ENCODE measurements at regions not wholly inside any gene's neighbourhood (a gene's known extent, or its start where the extent isn't known, plus 50 kb on each side); places are given as distances from the start of the nearest gene placed in this dataset.

DNA sequence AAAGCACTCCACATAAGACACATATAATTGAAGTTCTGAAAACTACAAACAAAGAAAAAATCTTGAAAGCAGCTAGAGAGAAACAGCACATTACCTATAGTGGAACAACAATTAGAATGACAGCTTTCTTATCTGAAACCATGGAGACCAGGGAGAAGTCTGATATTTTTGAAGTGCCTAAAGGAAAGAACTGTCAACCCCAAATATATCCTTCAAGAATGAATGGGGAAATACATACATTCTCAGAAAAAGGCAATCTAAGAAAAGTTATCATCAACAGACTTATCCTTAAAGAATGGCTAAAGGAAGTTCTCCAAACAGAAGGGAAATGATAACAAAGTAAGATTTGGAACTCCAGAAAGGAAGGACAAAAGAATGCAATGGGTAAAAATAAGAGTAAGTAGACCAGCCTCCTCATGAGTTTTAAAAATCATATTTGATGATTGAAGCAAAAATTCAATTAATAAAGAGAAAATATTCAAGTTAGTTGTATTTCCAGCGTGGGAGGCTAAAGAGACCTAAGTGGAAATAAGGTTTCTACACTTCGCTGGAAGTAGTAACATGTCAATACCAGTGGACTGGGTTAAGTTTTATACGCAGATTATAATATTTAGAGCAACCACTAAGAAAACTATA, 170.8 kb upstream of the SAMSN1 start:
- Mint-ChIP-seq H3K27me3 (no peaks in the 10 kb centered on the region), H3K9me3 (peaks cover 10% of the 10 kb centered on the region), H3K4me1 (ENCODE audit: low read depth) (no peaks in the 10 kb centered on the region), H3K36me3 (ENCODE audit: low read depth) (no peaks in the 10 kb centered on the region), H3K4me3 (no peak overlapping the region), H3K27ac (no peak overlapping the region)

DNA sequence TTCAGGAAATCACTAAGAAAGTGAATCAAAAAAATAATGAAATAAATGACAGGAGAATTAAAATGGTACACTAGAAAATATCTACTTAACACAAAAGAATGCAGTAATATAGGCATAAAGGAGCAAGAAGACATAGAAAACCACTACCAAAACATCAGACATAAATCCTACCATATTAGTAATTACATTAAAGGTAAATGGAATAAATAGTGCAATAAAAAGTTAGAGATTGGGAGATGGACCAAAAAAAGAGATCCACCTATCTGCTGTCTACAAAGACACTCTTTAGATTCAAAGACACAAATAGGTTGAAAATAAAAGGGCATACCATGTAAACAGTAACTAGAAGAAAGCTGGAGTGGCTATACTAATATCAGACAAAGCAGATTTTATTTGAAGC, 167.0 kb upstream of the SAMSN1 start:
- Mint-ChIP-seq H3K9me3 (peaks cover 14% of the 10 kb centered on the region), H3K36me3 (ENCODE audit: low read depth) (no peaks in the 10 kb centered on the region), H3K4me1 (ENCODE audit: low read depth) (no peaks in the 10 kb centered on the region), H3K27ac (no peak overlapping the region), H3K4me3 (no peak overlapping the region), H3K27me3 (no peaks in the 10 kb centered on the region)

DNA sequence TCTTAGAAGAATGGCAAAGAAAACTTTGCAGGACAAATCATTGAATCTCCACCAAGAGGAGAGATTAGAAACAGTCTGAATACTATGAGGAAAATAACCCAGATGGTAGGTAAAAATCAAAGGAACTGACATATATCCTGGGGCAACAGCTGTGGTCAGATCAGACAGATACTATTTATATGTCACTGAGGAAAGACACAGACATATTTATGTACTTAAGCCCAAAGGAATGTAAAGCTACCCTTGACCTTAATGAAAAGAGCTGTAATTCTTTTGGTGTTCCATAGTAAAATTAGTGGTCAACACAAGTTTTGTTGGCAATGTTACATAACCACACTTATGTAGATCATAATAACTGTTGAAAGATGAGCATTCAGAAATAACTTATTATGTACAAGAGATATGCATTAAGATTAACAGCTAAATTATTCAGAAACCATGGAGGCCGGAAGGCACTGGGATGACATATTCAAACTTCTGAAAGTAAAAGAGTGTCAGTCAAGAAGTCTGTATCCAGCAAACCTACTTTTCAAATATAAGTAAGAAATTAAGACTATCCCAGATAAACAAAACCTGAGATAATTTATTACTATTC, 166.1 kb upstream of the SAMSN1 start:
- Mint-ChIP-seq H3K9me3 (peaks cover 14% of the 10 kb centered on the region), H3K27me3 (no peaks in the 10 kb centered on the region)

DNA sequence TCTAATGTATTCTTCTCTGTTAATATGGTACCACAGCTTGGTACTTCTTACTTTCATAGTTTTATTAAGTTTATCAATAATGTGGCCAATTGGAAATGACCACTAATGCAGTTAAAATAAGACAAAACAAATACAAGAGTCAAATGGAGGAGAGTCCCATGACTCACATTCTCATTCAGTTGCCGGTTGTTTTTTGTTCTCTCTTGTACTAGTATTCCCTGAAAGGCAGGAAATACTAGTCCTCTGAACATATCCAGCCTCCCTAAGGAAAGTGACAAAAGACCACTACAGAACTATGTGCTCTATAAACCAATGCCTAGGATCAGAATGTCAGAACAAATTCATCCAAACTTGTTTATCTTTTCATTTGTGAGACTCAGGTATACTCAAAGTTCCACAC, 165.2 kb upstream of the SAMSN1 start:
- peaks cover 14% of the 10 kb centered on the region for H3K9me3 Mint-ChIP-seq
- H3K4me1 Mint-ChIP-seq (ENCODE audit: low read depth) = no peaks in the 10 kb centered on the region
- no peaks in the 10 kb centered on the region for H3K36me3 Mint-ChIP-seq (ENCODE audit: low read depth)
- H3K4me3 Mint-ChIP-seq = no peak overlapping the region
- no peaks in the 10 kb centered on the region for H3K27me3 Mint-ChIP-seq
- H3K27ac Mint-ChIP-seq = no peak overlapping the region

More for the DNA sequence above, 166.1 kb upstream of the SAMSN1 start:
- no peak overlapping the region for H3K4me3 Mint-ChIP-seq
- H3K27ac Mint-ChIP-seq = no peak overlapping the region
- H3K4me1 Mint-ChIP-seq (ENCODE audit: low read depth) = no peaks in the 10 kb centered on the region
- H3K36me3 Mint-ChIP-seq (ENCODE audit: low read depth) = no peaks in the 10 kb centered on the region

DNA sequence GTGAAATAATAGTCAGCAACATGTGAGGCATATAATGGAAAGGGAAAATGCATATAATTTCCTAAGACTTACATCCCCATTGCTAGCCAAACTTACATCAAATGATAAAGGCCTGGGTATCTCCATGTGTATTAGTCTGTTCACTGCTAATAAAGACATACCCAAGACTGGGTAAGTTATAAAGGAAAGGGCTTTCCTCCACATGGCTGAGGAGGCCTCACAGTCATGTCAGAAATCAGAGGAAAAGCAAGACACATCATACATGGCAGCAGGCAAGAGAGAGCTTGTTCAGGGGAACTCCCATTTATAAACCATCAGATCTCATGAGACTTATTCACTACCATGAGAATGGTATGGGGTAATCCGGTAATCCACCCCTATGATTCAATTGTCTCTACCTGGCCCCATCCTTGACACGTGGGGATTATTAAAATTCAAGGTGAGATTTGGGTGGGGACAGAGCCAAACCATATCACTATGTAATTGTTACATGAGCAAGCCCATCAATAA, 161.5 kb upstream of the SAMSN1 start:
- Mint-ChIP-seq H3K4me1 (ENCODE audit: low read depth) (no peaks in the 10 kb centered on the region), H3K36me3 (ENCODE audit: low read depth) (no peaks in the 10 kb centered on the region), H3K9me3 (peaks cover 10% of the 10 kb centered on the region), H3K27me3 (no peaks in the 10 kb centered on the region), H3K27ac (no peak overlapping the region), H3K4me3 (no peak overlapping the region)

DNA sequence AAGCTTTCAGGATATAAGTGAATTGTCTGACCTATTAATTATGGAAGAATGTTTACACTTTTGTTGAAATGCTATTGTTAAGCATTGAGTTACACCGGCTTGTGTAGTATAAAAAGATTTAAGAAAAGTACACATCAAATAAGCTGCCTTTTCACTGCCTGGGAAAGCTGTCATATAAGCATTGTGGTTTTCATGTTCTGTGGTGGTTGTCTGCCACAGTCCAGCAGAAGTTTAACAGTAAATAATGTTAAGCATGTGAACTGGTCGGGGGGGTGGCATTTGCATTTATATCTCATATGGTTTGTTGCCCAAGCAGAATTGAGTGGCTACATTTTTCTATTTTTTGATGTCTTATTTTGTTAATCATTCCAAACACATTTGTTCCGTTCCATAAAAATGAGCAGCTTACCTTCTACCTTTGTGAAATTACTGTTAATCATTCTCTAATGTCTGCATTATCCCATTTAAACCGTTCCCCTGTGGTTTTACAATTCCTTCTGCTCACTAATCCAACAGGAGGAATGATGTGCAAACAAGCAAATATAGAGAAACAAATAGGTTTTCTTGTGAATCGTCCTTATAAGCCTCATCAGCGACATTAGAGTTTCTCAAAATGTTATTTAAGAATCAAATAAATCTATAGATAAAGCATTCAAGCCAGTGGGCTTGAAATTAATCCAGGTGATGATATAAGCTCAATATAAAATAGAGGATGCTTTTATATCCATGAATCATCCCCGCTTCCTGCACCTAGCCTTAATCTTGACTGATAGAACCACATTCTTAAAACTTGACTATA, 160.8 kb upstream of the SAMSN1 start:
- no peak overlapping the region for H3K4me3 Mint-ChIP-seq
- no peak overlapping the region for H3K27ac Mint-ChIP-seq
- H3K27me3 Mint-ChIP-seq = no peaks in the 10 kb centered on the region
- H3K9me3 Mint-ChIP-seq = peaks cover 5% of the 10 kb centered on the region
- H3K36me3 Mint-ChIP-seq (ENCODE audit: low read depth) = no peaks in the 10 kb centered on the region
- H3K4me1 Mint-ChIP-seq (ENCODE audit: low read depth) = no peaks in the 10 kb centered on the region

DNA sequence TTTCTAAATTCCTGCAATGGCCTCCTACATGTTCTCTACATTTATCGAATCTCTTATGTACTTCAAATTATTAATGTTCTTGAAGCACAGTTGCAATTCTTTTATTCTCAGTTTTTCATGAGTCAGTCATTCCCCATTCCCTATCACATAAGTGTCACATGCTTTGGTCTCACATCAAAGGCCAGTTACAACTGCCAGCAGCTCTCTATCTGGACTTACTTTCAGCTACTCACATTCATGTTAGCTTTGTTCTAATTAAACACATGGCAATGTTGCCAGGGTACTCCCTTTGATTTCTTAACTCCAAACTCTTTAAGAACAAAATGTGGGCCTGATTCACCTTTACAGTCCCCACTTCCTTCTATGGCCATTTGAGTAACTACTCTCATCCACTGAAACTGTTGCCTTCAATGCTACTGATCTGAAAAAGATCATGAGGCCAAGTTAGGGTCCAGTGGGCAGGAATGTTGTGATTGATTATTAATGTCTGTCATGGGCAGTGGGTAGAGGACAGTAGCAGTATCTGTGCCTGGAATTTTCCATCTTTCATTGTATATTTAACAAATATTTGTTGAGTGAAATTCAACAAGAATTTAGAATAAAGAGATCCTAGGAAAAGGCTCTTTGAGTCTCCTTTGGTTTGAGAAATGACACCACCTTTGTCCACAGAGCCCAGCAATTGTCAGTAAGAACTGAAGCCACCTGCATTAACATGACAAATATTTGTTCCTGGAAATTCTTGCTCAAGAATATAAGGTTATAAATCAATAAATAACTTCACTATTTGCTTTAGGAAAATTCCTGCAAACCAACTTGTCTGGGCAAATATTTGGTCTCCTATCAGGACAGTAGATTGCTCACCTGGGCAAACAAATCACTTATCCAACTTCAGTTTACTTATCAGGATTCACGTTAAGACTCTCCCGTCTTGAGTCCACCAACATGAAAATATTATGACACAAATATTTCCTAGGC, 153.6 kb upstream of the SAMSN1 start:
- no peaks in the 10 kb centered on the region for H3K9me3 Mint-ChIP-seq
- no peak overlapping the region for H3K4me3 Mint-ChIP-seq
- H3K27ac Mint-ChIP-seq = no peak overlapping the region
- H3K36me3 Mint-ChIP-seq (ENCODE audit: low read depth) = no peaks in the 10 kb centered on the region
- no peaks in the 10 kb centered on the region for H3K4me1 Mint-ChIP-seq (ENCODE audit: low read depth)
- H3K27me3 Mint-ChIP-seq = no peaks in the 10 kb centered on the region

DNA sequence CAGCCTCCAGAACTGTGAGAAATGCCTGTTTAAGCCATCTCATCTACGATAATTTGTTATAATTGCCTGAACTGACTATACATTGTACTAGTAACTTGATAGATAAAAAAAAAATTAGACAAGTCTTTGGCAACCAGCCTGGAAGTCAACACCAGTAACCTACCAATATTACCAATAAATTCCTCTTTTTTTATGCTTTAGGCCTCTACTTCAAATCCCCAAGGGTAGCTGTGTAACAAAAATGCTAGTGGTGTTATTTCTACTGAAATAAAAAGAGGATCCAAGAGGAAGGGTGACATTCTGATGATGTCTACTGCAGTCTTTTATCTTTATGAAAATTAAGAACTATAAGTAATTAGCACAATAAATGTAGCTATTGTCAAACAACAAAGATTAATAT, 151.7 kb upstream of the SAMSN1 start:
- Mint-ChIP-seq H3K27me3 (no peaks in the 10 kb centered on the region), H3K4me3 (no peak overlapping the region), H3K9me3 (no peaks in the 10 kb centered on the region), H3K4me1 (ENCODE audit: low read depth) (no peaks in the 10 kb centered on the region), H3K36me3 (ENCODE audit: low read depth) (no peaks in the 10 kb centered on the region), H3K27ac (no peak overlapping the region)

DNA sequence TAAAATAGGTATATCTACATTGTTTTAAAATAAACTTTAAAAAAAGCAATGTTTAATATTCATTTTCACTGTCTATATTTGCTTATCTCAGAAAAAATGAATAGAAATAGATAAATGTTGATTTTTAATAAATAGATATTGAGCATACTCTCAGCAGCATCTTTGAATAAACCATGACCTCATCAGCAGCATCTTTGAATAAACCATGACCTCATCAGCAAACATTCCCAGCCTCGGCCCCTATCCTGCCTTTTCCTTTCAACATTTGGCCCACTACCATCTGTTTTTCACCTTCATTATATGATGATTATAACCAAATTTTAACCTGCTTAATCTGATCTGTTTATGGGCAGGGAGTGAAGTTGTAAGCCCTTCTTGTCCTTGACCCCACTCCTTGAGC, 148.7 kb upstream of the SAMSN1 start:
- H3K4me3 Mint-ChIP-seq = no peak overlapping the region
- no peak overlapping the region for H3K27ac Mint-ChIP-seq
- peaks cover 20% of the 10 kb centered on the region for H3K4me1 Mint-ChIP-seq (ENCODE audit: low read depth)
- H3K9me3 Mint-ChIP-seq = peaks cover 4% of the 10 kb centered on the region
- no peaks in the 10 kb centered on the region for H3K36me3 Mint-ChIP-seq (ENCODE audit: low read depth)
- no peaks in the 10 kb centered on the region for H3K27me3 Mint-ChIP-seq

DNA sequence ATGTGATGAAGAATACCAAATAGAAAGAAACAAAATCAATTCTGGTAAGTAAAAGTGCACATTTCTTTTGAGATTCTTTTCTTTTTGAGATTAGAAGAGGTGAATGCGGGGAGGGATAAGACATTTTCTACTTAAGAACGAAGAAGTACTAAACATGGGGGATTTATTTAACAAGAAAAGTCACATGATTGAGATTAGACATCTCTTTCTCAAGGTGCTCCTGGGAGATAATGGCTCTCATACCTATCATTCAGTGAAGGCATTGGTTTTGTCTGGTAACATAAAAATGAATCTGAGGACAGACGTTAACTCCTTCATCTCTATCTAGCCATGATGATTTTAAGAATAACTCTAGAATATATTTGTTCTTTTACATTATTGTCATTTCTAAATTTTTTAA, 147.9 kb upstream of the SAMSN1 start:
- Mint-ChIP-seq H3K27ac (no peak overlapping the region), H3K36me3 (ENCODE audit: low read depth) (no peaks in the 10 kb centered on the region)

DNA sequence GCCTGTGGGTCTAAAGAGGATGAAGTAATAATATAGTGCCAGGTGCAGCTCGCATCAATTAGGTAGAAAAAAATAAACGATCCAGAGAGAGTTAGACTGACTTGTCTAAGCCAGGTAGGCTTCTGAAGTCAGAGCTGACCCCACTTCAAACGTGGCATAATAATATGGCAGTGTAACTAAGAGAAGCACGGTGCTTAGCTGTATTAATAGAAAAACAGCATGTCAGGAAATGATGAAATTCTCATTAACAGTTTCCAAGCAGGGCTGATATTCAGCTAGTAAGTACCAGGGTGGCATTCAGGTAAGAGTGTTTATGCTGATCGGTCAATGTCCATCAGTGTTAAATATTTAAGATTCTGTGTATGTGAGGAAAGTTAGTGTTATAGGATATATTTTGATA, 145.8 kb upstream of the SAMSN1 start:
- Mint-ChIP-seq H3K4me1 (ENCODE audit: low read depth) (peaks cover 43% of the 10 kb centered on the region), H3K36me3 (ENCODE audit: low read depth) (no peaks in the 10 kb centered on the region), H3K9me3 (peaks cover 4% of the 10 kb centered on the region), H3K27ac (no peak overlapping the region), H3K27me3 (no peaks in the 10 kb centered on the region), H3K4me3 (no peak overlapping the region)

More for the DNA sequence above, 147.9 kb upstream of the SAMSN1 start:
- Mint-ChIP-seq H3K4me1 (ENCODE audit: low read depth) (peaks cover 22% of the 10 kb centered on the region), H3K27me3 (no peaks in the 10 kb centered on the region), H3K9me3 (peaks cover 4% of the 10 kb centered on the region), H3K4me3 (no peak overlapping the region)

DNA sequence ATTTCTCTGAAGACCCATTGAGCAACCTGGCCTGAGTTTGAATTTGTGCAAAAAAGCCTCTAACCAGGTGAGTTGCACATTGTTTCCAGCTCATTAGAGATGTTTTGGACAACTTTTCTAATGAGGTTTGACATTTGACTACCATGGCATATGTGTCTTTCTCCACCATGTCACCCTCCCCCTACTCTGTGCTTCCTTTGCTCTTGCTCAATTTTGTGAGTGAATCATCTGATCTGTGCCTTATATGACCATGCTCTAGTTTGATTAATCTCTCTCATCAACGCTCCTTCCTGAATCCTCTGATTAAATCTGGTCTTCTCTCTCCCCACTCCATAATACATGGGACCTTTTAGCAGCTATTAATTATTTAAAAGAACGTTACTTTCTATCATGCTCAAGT, 144.8 kb upstream of the SAMSN1 start:
- Mint-ChIP-seq H3K9me3 (peaks cover 4% of the 10 kb centered on the region), H3K36me3 (ENCODE audit: low read depth) (no peaks in the 10 kb centered on the region), H3K27me3 (no peaks in the 10 kb centered on the region), H3K27ac (no peak overlapping the region), H3K4me1 (ENCODE audit: low read depth) (peaks cover 51% of the 10 kb centered on the region), H3K4me3 (no peak overlapping the region)

DNA sequence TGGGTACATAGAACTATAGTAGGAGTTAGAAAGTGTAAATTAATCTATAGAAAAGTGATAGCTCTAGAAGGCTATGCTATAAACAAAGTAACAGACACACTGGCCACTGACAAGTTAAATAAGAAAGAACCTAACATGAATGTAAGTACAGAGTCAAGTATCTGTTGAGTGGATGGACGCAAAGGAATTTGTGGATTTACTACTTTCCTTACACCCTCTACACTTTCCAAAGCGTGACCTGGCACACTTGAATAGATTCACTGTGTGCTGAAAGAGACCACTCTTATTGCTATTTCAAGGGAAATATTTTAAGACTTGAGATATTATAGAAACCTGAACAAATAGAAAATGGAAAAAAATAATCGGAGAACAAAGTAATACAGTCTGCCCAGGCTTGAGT, 142.8 kb upstream of the SAMSN1 start:
- Mint-ChIP-seq H3K27me3 (no peaks in the 10 kb centered on the region), H3K27ac (no peak overlapping the region), H3K4me1 (ENCODE audit: low read depth) (peaks cover 66% of the 10 kb centered on the region), H3K4me3 (no peak overlapping the region), H3K36me3 (ENCODE audit: low read depth) (no peaks in the 10 kb centered on the region), H3K9me3 (peaks cover 4% of the 10 kb centered on the region)

DNA sequence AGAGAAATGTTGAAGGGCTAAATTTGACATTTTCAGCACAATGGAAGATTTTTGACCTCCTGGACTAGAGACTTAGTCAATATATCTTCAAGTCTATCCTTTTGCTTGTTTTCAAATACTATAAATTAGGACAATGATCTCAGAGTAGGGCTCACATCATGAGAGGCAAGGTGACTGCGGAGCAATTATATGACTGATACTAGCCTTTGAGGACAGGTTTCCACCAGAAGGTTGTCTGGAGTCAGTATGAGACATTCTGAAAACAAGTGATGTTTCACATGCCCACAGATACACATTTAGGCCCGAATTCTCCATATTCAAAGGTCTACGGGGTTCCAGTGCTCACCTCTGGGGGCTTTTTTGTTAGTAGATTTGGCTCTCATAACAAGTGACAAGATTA, 142.3 kb upstream of the SAMSN1 start:
- H3K9me3 Mint-ChIP-seq = peaks cover 4% of the 10 kb centered on the region
- peaks cover 67% of the 10 kb centered on the region for H3K4me1 Mint-ChIP-seq (ENCODE audit: low read depth)
- H3K27me3 Mint-ChIP-seq = no peaks in the 10 kb centered on the region
- H3K4me3 Mint-ChIP-seq = no peak overlapping the region
- H3K36me3 Mint-ChIP-seq (ENCODE audit: low read depth) = no peaks in the 10 kb centered on the region
- peak overlapping the region; percentile 32 for H3K27ac Mint-ChIP-seq

Data from stimulated activated naive CD8-positive, alpha-beta T cell treated with anti-CD3 and anti-CD28 coated beads, Interleukin-15, Interleukin-2, amounts not matched to agents 100 ng/mL and 50 ng/mL, for 24 hours (primary cell).